ENCODE measurements at regions not wholly inside any gene's neighbourhood (a gene's known extent, or its start where the extent isn't known, plus 50 kb on each side); places are given as distances from the start of the nearest gene placed in this dataset.

DNA sequence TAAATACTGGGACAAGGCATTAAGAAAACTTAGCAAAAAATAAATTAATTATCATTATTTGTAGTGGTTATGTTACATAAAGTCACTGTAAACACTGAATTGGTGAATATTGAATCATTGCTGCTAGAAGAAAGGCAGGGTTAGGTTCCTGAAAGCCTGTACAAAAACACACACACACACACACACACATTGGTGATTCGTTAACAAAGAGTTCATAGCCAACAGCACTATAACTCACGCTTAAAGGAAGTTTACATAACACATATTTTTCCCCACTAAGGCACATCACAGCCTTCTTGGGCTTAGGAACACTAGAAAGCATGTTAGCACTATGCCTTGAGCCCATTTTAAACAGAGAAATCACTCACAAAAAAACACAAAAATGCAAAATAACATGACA is 690.0 kb upstream of the PIK3C3 start:
- TF ChIP-seq POLR2A (IDR thresholded peaks at IDR 0.05; ENCODE audit: low read depth, low read length), result no peak
- TF ChIP-seq EZH2 (IDR thresholded peaks at IDR 0.05; ENCODE audit: borderline replicate concordance, low read depth, low read length, severe bottlenecking), result no peak
- TF ChIP-seq, protein P1, sequence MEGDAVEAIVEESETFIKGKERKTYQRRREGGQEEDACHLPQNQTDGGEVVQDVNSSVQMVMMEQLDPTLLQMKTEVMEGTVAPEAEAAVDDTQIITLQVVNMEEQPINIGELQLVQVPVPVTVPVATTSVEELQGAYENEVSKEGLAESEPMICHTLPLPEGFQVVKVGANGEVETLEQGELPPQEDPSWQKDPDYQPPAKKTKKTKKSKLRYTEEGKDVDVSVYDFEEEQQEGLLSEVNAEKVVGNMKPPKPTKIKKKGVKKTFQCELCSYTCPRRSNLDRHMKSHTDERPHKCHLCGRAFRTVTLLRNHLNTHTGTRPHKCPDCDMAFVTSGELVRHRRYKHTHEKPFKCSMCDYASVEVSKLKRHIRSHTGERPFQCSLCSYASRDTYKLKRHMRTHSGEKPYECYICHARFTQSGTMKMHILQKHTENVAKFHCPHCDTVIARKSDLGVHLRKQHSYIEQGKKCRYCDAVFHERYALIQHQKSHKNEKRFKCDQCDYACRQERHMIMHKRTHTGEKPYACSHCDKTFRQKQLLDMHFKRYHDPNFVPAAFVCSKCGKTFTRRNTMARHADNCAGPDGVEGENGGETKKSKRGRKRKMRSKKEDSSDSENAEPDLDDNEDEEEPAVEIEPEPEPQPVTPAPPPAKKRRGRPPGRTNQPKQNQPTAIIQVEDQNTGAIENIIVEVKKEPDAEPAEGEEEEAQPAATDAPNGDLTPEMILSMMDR (IDR thresholded peaks at IDR 0.05; ENCODE audit: extremely low read depth in 1 of 2, insufficient read depth in 1 of 2, low read depth in 1 of 2, low read length in 2 of 2), result no peak
- TF ChIP-seq, protein P2, sequence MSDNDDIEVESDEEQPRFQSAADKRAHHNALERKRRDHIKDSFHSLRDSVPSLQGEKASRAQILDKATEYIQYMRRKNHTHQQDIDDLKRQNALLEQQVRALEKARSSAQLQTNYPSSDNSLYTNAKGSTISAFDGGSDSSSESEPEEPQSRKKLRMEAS (IDR thresholded peaks at IDR 0.05; ENCODE audit: insufficient read depth, insufficient read length), result no peak
- no peak for TF ChIP-seq POLR2AphosphoS5 (IDR thresholded peaks at IDR 0.05; ENCODE audit: insufficient read depth, low read depth, low read length)
- no peak for TF ChIP-seq JUN (IDR thresholded peaks at IDR 0.05; ENCODE audit: borderline replicate concordance, insufficient read depth, insufficient read length, low read depth)
- TF ChIP-seq GATA2 (IDR thresholded peaks at IDR 0.05; ENCODE audit: insufficient read depth, insufficient read length, low read depth, low read length), result no peak
- no peak for TF ChIP-seq MYC (IDR thresholded peaks at IDR 0.05; ENCODE audit: low read depth, low read length)
- no peak for TF ChIP-seq FOS (IDR thresholded peaks at IDR 0.05; ENCODE audit: borderline replicate concordance, insufficient read depth, low read length)

Measured in endothelial cell of umbilical vein (primary cell).